ENCODE measurements at regions not wholly inside any gene's neighbourhood (a gene's known extent, or its start where the extent isn't known, plus 50 kb on each side); places are given as distances from the start of the nearest gene placed in this dataset.
"Not testable (repeated sequence)": the region's sequence is repeated elsewhere in the genome, so short reads cannot be mapped to it uniquely, and the experiment has no call there.

DNA sequence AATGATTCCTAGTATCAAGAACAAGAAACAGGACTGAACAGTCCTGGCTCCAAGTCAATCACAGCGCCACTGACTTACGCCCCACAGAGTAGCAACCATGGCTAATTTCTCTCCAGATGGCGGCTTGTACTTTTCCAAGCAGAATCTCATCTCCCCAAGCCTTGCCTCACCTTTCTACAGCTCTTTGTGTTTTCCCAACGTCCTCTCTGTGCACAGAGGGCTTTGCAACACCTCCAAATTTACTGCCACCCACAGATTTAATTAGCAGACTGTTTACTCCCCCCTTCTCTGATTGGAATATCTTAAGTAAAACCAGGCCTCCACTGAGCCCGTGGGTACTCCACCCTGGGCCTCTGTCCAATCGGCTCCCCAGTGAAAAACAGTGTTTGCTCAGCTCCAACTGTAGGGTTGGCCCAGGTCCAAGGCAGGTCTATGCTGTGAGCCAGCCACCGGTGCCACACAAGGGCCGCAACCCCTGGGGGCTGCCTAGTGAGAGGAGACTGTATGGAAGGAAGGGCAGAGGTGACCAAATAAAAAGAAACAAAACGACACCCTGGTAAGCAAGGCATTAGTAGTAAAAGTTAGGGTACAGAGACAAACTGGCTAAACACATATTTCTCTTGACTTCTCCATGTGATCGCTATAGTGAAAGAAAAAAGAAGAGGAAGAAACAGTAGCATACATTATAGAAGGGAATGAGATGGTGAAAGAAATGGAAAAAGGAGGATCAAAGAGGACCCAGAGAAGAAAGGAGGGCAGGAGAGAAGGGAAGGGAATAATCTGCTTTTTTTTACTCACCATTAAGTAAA lies 128.4 kb upstream of the SOD1 start:
- DNase-seq: no peak

DNA sequence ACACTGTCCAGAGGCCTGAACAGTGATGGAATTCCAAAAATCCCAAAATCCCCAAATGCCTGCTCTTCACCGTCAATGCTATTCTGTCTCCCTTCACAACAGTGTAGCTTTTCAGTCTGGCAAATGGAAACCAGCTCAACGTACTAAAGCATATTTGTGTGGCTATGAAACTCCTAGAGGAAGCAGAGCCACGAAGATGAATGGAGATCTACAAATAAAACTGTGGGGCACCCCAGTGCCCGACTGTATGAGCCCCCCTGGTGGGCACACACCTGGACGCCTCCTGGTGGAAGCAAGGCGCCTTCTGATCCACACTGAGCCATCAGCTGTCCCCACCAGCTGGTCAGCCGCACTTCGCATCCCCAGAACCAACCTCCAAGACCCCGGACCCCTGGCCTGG lies 129.1 kb upstream of the SOD1 start:
- no peak for DNase-seq

DNA sequence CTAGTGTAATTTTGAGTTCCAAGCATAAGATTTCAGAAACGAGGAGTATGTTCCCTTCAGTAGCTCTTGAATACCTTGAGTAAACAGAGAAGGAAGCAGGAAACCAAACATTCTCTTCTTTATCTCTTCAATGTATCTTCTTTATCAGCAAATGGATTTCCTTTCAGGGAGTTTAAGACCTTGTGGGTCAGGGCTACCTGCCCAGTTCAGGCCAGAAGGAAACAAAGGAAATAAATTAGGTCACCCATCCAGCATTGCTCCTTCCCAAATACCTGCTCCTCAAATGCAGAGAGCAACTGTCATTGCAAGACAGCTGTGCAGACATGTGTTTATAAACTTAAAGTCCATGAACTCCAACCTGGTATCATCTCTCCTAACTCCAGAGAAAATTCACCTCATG lies 130.1 kb upstream of the SOD1 start:
- DNase-seq: no peak

DNA sequence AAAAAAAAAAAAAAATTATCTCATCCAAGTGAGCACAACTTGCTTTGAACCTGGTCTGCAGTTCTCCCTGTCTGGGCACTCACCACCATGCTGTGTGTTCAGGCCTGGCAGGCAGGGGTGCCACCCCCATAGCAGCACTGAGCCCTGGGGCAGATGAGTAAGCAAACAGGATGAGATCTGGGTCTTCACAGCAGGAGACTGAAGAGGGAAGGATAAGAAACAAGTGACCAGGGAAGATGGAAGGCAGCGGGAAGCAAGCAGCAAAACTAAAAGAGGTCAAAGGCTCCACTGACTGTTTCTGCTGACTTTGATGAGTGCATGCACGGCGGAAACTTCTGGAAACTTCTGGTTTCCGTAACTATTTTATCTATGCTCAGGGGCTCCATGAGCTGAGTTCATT lies 133.5 kb upstream of the SOD1 start:
- no peak for DNase-seq

DNA sequence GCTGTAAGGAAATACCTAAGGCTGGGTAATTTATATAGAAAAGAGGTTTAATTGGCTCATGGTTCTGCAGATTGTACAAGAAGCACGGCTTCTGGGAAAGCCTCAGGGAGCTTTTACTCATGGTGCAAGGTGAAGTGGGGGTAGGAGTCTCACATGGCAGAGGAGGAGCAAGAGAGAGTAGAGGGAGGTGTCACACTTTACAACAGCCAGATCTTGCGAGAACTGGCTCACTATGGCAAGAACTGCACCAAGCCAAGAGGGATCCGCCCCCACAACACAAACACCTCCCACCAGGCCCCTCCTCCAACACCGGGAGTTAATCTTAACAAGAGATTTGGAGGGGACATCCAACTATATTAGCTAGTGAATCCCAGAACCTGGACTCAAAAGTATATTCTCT lies 135.4 kb upstream of the SOD1 start:
- no peak for DNase-seq

DNA sequence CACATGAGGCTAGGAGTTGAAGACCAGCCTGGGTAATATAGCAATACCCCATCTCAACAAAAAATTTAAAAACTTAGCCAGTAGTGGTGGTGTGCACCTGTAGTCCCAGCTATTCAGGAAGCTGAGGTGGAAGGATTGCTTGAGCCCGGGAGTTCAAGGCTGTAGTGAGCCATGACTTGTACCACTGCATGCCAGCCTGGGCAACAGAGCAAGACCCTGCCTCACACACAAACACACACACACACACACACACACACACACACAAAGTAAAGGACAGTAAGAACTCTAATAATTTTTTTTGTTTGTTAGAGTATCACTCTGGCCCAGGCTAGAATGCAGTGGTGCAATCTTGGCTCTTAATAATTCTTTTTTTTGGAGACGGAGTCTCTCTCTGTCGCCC lies 138.0 kb upstream of the SOD1 start:
- DNase-seq: no peak

DNA sequence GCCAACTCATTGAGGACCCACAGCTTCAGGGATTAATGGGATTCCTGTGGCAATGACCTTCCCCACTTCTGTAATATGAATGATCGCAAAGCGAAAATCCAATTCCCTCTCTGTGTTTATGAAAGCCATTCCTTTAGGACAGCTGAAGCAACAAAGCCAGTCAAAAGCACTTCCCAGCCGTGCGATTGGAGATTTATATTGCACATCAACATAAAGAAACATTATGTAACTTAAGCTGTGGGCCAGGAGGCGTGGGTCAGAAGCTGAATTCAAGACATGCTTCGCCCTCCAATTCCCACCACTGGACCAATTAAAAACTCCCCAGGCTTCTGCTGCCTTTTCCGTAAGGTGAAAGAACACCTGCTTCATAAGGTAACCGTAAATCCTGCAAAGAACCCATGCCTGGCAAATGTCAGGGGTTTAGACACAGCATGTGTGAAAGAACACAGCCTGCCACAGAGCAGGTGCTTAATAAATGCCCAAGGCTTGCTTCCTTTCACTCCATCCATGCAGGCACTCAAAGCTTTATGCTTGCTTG lies 138.9 kb upstream of the SOD1 start:
- no peak for DNase-seq

DNA sequence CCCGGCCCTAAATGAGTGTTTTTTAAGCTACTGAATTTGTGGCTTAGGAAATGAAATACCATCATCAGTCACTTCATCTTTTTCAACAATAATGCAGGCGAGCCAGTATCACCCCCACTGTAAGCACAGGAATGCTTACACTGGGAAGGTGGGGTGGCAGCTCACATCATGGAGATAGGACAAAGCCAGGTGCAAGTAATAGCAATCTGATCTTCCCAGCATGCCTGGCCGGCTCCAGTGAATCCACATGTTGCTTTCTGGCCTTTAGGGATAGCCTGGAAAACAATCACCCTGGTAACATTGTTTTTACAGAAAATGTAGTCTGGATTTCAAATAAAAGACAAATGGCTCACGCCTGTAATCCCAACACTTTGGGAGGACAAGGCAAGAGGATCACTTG lies 140.9 kb upstream of the SOD1 start:
- no peak for DNase-seq

DNA sequence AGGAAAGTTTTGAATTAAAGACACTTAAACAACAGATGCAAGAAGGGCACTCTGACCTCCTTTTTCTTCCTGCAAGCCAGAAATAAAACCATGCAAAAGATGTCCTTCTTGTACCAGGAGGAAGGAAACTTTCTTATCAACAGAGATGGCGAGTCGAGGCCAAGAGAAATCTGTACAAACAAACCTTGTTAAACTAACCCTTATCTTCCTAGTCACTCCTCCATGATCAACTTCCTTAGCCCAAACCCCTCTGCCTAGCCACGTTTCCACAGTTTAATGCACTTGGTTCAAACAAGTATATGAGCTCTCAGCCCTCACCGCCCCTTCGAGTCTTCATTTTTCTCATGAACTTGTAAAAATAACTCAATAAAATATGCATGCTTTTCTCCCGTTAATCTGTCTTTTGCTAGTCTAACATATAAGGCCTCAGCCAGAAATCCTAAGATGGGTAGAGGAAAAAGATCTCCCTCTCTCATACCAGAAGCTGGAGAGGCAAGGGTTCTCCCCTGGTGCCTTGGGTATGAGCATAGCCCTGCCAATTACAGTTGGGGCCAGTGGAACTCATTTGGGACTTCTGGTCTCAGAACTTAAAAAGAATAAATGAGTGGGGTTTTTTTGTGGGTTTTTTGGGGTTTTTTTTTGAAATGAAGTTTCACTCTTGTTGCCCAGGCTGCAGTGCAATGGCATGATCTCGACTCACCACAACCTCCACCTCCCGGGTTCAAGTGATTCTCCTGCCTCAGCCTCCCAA lies 141.7 kb upstream of the SOD1 start:
- DNase-seq: no peak

DNA sequence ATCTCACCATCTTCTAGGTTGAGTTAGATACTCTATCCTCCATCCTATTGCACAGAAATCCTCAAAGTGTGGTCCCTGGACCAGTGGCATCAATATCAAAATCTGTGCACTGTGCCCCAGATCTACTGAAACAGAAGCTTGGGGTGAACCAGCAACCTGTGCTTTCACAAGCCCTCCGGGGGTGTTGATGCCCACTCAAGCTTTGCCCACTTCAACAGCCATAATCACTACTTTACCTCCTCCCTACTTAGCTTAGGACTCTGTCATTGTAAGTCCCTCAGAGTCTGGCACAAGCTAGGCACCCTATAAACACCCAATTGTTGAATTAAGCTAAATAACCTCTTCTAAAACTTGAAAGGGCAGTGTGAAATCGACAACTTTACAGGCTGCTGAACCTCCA lies 144.2 kb upstream of the SOD1 start:
- no peak for DNase-seq

DNA sequence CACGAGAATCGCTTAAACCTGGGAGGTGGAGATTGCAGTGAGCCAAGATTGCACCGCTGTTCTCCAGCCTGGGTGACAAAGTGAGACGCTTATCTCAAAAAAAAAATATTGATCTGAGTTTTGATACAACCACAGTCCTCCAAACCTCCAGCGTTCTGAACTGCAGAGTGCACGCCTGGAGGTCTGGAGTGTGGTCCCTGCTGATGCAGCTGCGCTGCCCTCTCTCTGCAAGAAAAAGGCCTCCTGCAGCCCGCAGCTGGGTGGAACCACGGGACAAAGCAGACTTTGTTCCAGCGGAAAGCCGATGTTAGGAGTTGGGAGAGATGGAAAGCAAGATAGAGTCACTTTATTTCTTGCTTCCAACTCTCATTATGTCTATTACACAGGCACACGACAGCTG lies 144.9 kb upstream of the SOD1 start:
- DNase-seq: no peak

DNA sequence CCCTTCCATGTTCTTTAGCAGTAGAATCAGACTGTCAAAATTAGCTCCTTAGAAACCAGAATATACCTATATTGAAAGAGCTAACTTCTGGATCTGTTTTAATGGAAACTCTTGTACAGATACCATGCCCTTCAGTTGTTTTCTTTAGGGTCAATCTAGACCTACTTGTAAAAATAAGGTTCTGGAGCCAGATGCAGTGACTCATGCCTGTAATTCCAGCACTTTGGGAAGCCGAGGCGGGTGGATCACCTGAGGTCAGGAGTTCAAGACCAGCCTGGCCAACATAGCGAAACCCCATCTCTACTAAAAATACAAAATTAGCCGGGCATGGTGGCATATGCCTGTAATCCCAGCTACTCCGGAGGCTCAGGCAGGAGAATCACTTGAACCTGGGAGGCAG lies 146.0 kb upstream of the SOD1 start:
- DNase-seq: not testable (repeated sequence)

DNA sequence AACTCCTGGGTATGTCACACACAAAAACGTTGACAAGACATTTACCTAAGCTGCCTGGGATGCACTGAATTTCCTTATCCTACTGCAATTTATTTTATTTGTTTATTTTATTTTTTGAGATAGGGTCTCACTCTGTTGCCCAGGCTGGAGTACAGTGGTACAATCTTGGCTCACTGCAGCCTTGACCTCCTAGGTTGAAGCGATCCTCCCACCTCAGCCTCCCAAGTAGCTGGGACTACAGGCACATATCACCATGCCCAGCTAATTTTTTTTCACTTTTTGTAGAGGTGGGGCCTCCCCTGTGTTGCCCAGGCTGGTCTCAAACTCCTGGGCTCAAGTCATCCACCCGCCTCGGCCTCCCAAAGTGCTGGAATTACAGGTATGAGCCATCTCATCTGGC lies 147.5 kb upstream of the SOD1 start:
- not testable (repeated sequence) for DNase-seq

DNA sequence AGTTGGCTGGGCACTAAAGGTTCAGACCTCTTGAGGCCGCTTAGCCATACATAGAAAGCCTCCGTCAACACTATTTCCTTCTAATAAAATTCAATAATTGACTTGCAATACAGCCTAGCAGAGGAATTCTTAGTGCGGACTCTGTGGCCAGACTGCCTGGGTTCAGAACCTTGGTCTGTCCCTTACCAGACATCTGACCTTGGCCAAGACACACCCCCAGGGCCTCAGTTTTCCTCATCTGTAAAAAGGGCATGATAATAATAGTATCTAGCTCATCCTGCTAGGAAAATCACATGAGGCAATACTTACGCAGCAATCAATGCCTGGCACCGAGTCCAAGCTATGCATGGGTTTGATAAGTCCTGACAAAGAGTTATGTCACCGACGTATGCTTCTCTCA lies 148.2 kb upstream of the SOD1 start:
- no peak for DNase-seq

DNA sequence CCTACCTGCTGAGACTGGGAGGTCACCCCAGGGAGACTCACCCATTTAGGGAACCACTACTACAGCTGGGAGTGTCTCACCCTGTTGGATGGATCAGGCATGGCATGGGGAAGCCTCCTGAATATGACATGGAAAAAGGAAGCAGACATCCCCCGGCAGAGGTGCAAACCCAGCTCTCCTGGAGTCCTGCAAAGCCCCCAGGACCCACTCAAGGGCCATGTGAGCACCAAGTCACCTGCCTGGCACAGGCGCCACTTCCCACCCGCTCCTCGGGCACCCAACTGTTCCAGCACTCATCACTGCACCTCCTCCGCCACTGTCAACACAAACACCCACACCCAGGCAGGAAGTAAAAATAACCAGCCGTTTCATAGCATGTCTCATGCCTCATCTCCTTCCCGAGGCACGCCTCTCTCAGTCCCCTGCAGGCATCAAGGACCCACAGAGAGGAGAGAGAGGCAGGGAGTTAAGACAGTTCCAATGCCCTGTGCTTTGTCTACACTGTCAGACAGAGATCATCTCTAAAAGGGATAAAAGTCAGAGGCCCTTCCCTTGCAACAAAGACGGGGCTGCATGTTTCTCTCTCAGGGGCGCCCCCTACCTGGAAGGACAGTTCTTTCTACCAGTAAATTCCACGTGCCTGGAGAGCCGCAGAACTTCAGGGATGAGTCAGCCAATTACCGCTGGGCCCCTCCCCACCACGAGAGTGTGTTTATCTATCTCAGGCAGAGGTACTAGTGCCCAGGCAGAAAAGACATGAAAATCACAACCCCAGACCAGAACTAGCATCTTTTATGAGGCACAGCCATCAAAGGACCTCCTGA lies 150.1 kb upstream of the SOD1 start:
- DNase-seq: peak; percentile 39

DNA sequence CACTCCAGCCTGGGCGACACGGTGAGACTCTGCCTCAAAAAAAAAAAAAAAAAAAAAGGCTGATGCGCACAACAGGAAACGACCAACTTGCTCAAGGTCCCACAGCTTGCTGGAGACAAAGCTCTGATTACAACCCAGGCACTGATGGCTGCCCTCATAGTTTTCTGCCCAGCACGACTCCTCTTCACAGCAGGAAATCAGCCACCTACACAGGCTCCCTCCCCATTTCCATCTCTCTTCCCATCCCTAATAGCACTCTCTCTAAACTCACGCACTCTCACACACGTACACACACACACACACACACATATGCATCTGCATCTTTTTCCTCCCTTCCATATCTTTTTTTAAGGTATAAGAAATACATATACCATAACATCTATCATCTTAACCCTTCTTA lies 153.5 kb upstream of the SOD1 start:
- DNase-seq: no peak

DNA sequence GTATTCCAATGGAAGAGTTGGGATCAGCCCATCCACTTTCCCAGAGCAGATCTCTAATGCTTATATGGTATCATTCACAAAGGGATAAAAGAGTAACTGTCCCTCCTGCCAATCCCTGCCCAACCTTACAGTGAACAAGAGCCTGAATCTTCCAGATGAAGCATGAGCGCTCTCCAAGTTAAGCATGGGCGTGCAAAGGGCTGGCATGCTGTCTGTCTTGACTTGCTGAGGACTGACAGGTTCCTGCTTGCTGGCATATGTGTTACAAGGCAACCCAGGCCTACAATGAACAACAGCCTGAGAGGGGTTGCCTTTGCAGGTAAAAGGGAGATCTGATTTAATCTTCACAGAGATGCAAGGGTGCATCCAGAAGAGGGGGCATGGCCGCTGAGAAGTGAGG lies 155.6 kb upstream of the SOD1 start:
- DNase-seq: no peak

DNA sequence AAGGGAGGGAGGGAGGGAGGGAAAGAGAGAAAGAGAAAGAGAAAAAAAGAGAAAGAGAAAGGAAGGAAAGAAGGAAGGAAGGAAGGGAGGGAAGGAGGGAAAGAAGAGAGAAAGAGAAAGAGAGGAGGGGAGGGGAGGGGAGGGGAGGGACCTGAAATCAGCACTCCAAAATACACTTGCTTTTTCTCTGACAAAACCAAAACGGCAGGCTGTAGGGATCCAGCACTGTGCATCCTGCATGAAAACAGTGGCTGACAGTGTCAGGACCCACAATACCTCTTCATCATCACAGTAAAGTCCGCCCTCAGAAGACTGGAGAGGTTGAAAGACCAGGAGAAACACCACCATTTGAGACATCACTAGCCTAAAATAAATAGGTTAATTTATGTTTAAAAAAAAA lies 156.0 kb upstream of the SOD1 start:
- no peak for DNase-seq

DNA sequence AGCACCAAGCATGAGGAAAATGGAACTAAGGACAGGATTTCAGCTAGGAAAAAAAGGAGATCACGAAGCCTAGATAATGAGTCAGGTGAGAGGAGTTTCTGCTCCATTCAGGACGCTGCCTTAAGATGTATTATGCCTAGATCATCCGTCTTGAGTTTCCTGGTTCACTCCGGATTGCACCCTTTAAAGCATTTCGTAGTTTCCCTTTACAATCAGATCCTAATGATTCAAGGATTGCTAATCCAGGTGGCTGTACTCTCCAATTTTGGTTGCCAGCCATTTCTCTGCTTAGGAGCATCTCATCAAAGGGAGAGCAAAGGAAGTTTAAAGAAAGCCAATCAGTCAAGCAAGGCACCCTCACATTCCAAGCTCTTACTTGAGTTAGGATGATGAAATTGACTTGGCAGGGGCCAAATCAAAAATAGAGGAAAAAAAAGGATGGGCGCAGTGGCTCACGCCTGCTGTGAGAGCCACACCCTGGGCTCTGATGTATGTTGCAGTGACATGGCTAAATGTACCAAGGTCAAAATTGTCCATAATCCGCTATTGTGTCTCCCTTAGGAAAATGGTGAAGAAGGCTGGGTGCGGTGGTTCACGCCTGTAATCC lies 156.9 kb upstream of the SOD1 start:
- no peak for DNase-seq

DNA sequence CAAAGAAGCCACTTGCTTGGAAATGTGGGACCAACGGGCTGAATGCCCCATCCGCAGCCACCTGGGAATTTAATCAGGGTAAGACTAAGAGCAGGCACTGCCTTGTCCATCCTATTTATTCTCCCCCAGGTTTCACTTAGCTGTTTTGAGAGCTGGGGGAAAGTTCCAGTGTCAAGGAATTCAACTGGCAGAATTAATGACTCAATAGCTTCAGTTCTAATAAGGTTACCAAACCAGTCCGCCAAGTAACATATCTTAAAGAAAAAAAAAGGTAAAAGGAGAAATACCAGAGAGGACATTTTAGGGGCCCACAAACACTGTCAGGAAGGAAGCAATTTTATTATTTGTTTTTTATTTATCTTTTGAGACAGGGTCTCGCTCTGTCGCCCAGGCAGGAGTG lies 157.6 kb upstream of the SOD1 start:
- DNase-seq: no peak

DNA sequence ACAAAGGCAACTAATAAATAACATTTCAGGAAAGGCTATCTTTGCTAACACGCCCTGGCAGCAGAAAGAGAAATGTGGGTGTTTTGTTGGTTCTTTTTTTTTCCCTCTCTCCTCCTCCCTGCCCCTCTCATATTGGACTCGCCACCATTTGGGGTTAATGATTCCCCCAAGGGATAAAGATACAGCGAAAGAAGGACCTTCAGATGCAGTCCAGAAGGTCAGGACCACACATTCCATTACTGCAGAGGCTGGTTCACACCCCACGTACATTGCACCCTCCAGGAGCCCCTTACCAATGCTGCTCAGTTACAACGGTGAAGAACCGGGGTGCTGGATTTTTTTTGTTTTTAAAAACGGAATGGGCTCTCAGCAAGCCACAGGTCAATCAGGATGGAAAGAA lies 156.9 kb upstream of the TIAM1 start:
- DNase-seq: no peak

DNA sequence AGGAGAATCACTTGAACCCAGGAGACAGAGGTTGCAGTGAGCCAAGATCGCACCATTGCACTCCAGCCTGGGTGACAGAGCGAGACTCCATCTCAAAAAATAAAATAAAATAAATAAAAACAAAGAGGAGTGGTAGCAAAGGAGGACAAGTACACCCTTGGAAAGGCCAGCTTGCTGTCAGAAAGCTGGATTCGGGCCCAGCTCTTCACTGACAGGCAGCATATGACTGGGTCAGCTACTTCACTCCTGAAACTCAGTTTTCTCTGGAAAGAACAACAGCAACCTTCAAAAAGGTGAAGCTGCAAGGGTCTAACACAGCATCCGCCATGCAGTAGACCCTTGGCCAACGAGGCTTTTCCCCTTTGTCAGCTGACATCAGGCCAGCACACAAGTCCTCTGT lies 156.0 kb upstream of the TIAM1 start:
- DNase-seq: no peak

DNA sequence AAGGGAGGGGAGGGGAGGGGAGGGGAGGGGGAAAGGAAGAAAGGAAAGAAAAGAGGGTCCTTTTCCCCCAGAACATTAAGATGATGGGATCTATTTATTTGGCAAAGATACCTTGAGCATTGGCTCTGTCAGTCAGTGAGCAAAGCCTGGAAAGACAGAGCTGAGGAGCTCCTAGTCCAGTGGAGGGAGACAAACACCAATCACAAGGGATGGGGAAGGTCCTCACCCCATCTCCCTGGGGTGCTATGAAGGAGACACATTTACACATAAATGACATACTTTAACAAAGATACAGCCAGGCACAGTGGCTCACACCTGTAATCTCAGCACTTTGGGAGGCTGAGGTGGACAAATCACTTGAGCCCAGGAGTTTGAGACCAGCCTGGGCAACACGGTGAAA lies 154.9 kb upstream of the TIAM1 start:
- DNase-seq: no peak

Measured in CD4-positive, alpha-beta T cell treated with Interferon gamma for 1 hour (primary cell).